ENCODE measurements at regions not wholly inside any gene's neighbourhood (a gene's known extent, or its start where the extent isn't known, plus 50 kb on each side); places are given as distances from the start of the nearest gene placed in this dataset.

GRCh38 chr5:3742750-3743149 lies 147.1 kb downstream of the IRX1 start:
- TF ChIP-seq JUNB (IDR thresholded peaks at IDR 0.05) (no peak), SMC3 (IDR thresholded peaks at IDR 0.05) (no peak)
